H1 (cell line): ENCODE measurements at regions not wholly inside any gene's neighbourhood (a gene's known extent, or its start where the extent isn't known, plus 50 kb on each side); places are given as distances from the start of the nearest gene placed in this dataset.

ENCODE experiments used
- BCL11A ChIP-seq, 2 experiments: IDR thresholded peaks; one replicate each; pipeline ENCODE4 v1.6.1; 2011; ENCODE audit warnings: low read depth in 2 of 2, low read length in 2 of 2, mild to moderate bottlenecking in 2 of 2
- CEBPB ChIP-seq: IDR thresholded peaks from 2 replicates; pipeline ENCODE4 v1.6.1; 2012; ENCODE audit warnings: low read depth, low read length
- CTCF ChIP-seq, 3 experiments: IDR thresholded peaks; 1 replicate in 2 of 3; 2 replicates in 1 of 3; pipeline versions ENCODE4 v1.5.1 to v1.6.1; 2011; ENCODE audit warnings: low read length in 3 of 3, mild to moderate bottlenecking in 3 of 3, inconsistent platforms in 2 of 3, low read depth in 1 of 3, moderate library complexity in 1 of 3; ENCODE audit not compliant: insufficient read depth in 1 of 3; ENCODE audit errors: control extremely low read depth in 1 of 3
- KDM5A ChIP-seq: fragments of 200-600 bp; IDR thresholded peaks from 2 replicates; pipeline ENCODE4 v1.7.1; 2012; ENCODE audit warnings: mild to moderate bottlenecking, low read length, inconsistent platforms, mixed read lengths
- RFX5 ChIP-seq: IDR thresholded peaks from 2 replicates; pipeline ENCODE4 v1.6.1; 2011; ENCODE audit warnings: low read depth, low read length, improper control_type of control experiment, borderline replicate concordance
- SAP30 ChIP-seq: fragments of 300-600 bp; sonication (generic); IDR thresholded peaks from 2 replicates; pipeline ENCODE4 v1.7.1; 2012; ENCODE audit warnings: low read length, moderate library complexity, mild to moderate bottlenecking, inconsistent platforms; ENCODE audit not compliant: insufficient read depth, insufficient replicate concordance
- SIN3A ChIP-seq, 2 experiments: IDR thresholded peaks in 1 of 2; conservative IDR thresholded peaks in 1 of 2; 2 replicates each; pipeline ENCODE4 v1.6.1; 2011 to 2012; ENCODE audit warnings: low read length in 2 of 2, improper control_type of control experiment in 1 of 2, low read depth in 1 of 2, mild to moderate bottlenecking in 1 of 2

GRCh38 chr10:78950656-78951587, 117.8 kb upstream of the ZMIZ1 start (continued):
- TF ChIP-seq CTCF (IDR thresholded peaks at IDR 0.05; ENCODE audit: control extremely low read depth in 1 of 3, insufficient read depth in 1 of 3, low read depth in 1 of 3, low read length in 3 of 3) (no peak), SAP30 (no peak), CEBPB (no peak), SIN3A (conservative IDR thresholded peaks at IDR 0.05 in 1 of 2, IDR thresholded peaks at IDR 0.05 in 1 of 2; ENCODE audit: low read depth in 1 of 2, low read length in 2 of 2) (no peak), KDM5A (no peak), BCL11A (IDR thresholded peaks at IDR 0.05; ENCODE audit: low read depth in 2 of 2, low read length in 2 of 2) (no peak), RFX5 (no peak)
